HEK293 (cell line): ENCODE measurements at regions not wholly inside any gene's neighbourhood (a gene's known extent, or its start where the extent isn't known, plus 50 kb on each side); places are given as distances from the start of the nearest gene placed in this dataset.

Experiments
- CTCF ChIA-PET: fragments of 350-600 bp; formaldehyde crosslinking; extraction: SDS; loops from one replicate; lab custom pipeline; 2021; ENCODE audit warnings: antibody characterized with exemption; lab: Yijun Ruan, JAX
- POLR2A ChIA-PET: fragments of 300-600 bp; formaldehyde crosslinking; extraction: SDS; loops from one replicate; lab custom pipeline; 2020; ENCODE audit warnings: antibody characterized with exemption, inconsistent platforms; lab: Yijun Ruan, JAX
- H3K27ac ChIP-seq: fragments of 200-500 bp; sonication (Bioruptor generic); 2 replicates; pipeline ENCODE4 v1.5.1; 2014; ENCODE audit warnings: low read depth, low read length, control low read depth, inconsistent platforms; ENCODE audit errors: extremely low read depth
- H3K36me3 ChIP-seq, 2 experiments: fragments of 200-500 bp in 1 of 2; sonication (Bioruptor generic) in 1 of 2; 1 replicate in 1 of 2; 2 replicates in 1 of 2; pipeline ENCODE4 v1.5.1; 2014 to 2017; ENCODE audit warnings: inconsistent platforms in 2 of 2, low read length in 2 of 2; ENCODE audit not compliant: control insufficient read depth in 2 of 2, insufficient read depth in 1 of 2
- H3K4me1 ChIP-seq: fragments of 200-500 bp; sonication (Bioruptor generic); 2 replicates; pipeline ENCODE4 v1.5.1; 2014; ENCODE audit warnings: mild to moderate bottlenecking, low read length, inconsistent platforms; ENCODE audit not compliant: control insufficient read depth, insufficient read depth
- H3K4me3 ChIP-seq: 2 replicates; pipeline ENCODE4 v1.5.1; 2011; ENCODE audit warnings: low read depth, mild to moderate bottlenecking, control low read depth, low read length, moderate library complexity
- H3K9me3 ChIP-seq: fragments of 200-500 bp; sonication (Bioruptor generic); 2 replicates; pipeline ENCODE4 v1.5.1; 2014; ENCODE audit warnings: low read depth, low read length, inconsistent platforms; ENCODE audit not compliant: control insufficient read depth, insufficient read depth
- HOXC10 ChIP-seq: sonication (generic); formaldehyde crosslinking; IDR thresholded peaks from 2 replicates; pipeline ENCODE4 v1.8.1; 2023; ENCODE audit warnings: mild to moderate bottlenecking, missing genetic modification reagents
- IKZF3 ChIP-seq: fragments of 450-650 bp; IDR thresholded peaks from 2 replicates; pipeline ENCODE4 v1.5.0; 2018; ENCODE audit warnings: missing biosample characterization, mild to moderate bottlenecking, missing genetic modification characterization, moderate library complexity
- KLF10 ChIP-seq: fragments of 450-650 bp; IDR thresholded peaks from 2 replicates; pipeline ENCODE4 v1.5.1; 2018; ENCODE audit warnings: missing biosample characterization, mild to moderate bottlenecking, missing genetic modification characterization
- PRDM2 ChIP-seq: fragments of 450-650 bp; formaldehyde crosslinking; IDR thresholded peaks from 2 replicates; pipeline ENCODE4 v1.5.1; 2016; ENCODE audit warnings: missing biosample characterization, missing genetic modification characterization, borderline replicate concordance
- PRDM4 ChIP-seq: fragments of 450-650 bp; formaldehyde crosslinking; IDR thresholded peaks from 2 replicates; pipeline ENCODE4 v1.5.1; 2017; ENCODE audit warnings: missing biosample characterization, missing genetic modification characterization
- ZBTB17 ChIP-seq: fragments of 450-650 bp; formaldehyde crosslinking; IDR thresholded peaks from 2 replicates; pipeline ENCODE4 v1.5.1; 2016; ENCODE audit warnings: missing biosample characterization, missing genetic modification characterization
- ZBTB44 ChIP-seq: fragments of 450-650 bp; IDR thresholded peaks from 2 replicates; pipeline ENCODE4 v1.5.1; 2018; ENCODE audit warnings: missing biosample characterization, mild to moderate bottlenecking, missing genetic modification characterization
- ZNF157 ChIP-seq: fragments of 450-650 bp; formaldehyde crosslinking; IDR thresholded peaks from 2 replicates; pipeline ENCODE4 v1.5.1; 2016; ENCODE audit warnings: missing biosample characterization, missing genetic modification characterization
- ZNF175 ChIP-seq: fragments of 450-650 bp; formaldehyde crosslinking; IDR thresholded peaks from 2 replicates; pipeline ENCODE4 v1.5.1; 2016; ENCODE audit warnings: missing biosample characterization, missing genetic modification characterization
- ZNF433 ChIP-seq: fragments of 450-650 bp; formaldehyde crosslinking; IDR thresholded peaks from 2 replicates; pipeline ENCODE4 v1.5.1; 2016; ENCODE audit warnings: missing biosample characterization, missing genetic modification characterization, low read depth
- ZNF488 ChIP-seq: fragments of 450-650 bp; formaldehyde crosslinking; IDR thresholded peaks from 2 replicates; pipeline ENCODE4 v1.5.1; 2016; ENCODE audit warnings: missing biosample characterization, missing genetic modification characterization
- ZNF518A ChIP-seq: fragments of 450-650 bp; formaldehyde crosslinking; conservative IDR thresholded peaks from 2 replicates; pipeline ENCODE4 v1.5.1; 2016; ENCODE audit warnings: low read depth, missing biosample characterization, missing genetic modification characterization
- ZNF548 ChIP-seq: fragments of 450-650 bp; formaldehyde crosslinking; IDR thresholded peaks from 2 replicates; pipeline ENCODE4 v1.5.1; 2016; ENCODE audit warnings: missing biosample characterization, missing genetic modification characterization
- ZNF555 ChIP-seq: fragments of 450-650 bp; formaldehyde crosslinking; conservative IDR thresholded peaks from 2 replicates; pipeline ENCODE4 v1.5.1; 2017; ENCODE audit warnings: missing biosample characterization, mild to moderate bottlenecking, missing genetic modification characterization, inconsistent platforms
- ZNF561 ChIP-seq: fragments of 450-650 bp; IDR thresholded peaks from 2 replicates; pipeline ENCODE4 v1.5.1; 2018; ENCODE audit warnings: missing biosample characterization, missing genetic modification characterization, borderline replicate concordance
- ZNF707 ChIP-seq: fragments of 450-650 bp; formaldehyde crosslinking; IDR thresholded peaks from 2 replicates; pipeline ENCODE4 v1.5.1; 2016; ENCODE audit warnings: missing biosample characterization, missing genetic modification characterization
- ZNF777 ChIP-seq: fragments of 450-650 bp; formaldehyde crosslinking; IDR thresholded peaks from 2 replicates; pipeline ENCODE4 v1.5.1; 2017; ENCODE audit warnings: missing biosample characterization, missing genetic modification characterization, borderline replicate concordance
- ZNF792 ChIP-seq: fragments of 450-650 bp; formaldehyde crosslinking; IDR thresholded peaks from 2 replicates; pipeline ENCODE4 v1.5.1; 2016; ENCODE audit warnings: missing biosample characterization, missing genetic modification characterization
- ZXDB ChIP-seq: fragments of 450-650 bp; formaldehyde crosslinking; IDR thresholded peaks from 2 replicates; pipeline ENCODE4 v1.5.1; 2016; ENCODE audit warnings: missing biosample characterization, missing genetic modification characterization

- TF ChIP-seq ZNF561 (tag by site-specific recombination) (no peak), ZNF518A (tag by site-specific recombination) (no peak), IKZF3 (no peak), ZNF792 (tag by site-specific recombination) (no peak), KLF10 (no peak), ZNF555 (tag by site-specific recombination) (no peak)
- TF ChIP-seq, all 188 proteins: peak for 0
Observed at GRCh38 chr6:147869201-147869600, 360.7 kb downstream of the SAMD5 start (continued).

- POLR2A ChIA-PET, result interaction anchor here (0.7 kb wide), 1 partner anchor 472 kb away, joined by 3 read pairs; no protein-coding TSS in a partner anchor
- TF ChIP-seq ZNF488 (tag by site-specific recombination) (no peak), HOXC10 (CRISPR knock-in tag) (no peak), PRDM4 (tag by site-specific recombination) (no peak), ZXDB (tag by site-specific recombination) (no peak), ZNF548 (tag by site-specific recombination) (no peak), ZNF175 (no peak), ZBTB17 (tag by site-specific recombination) (no peak), ZNF157 (tag by site-specific recombination) (no peak), ZNF433 (no peak), PRDM2 (tag by site-specific recombination) (no peak), ZNF777 (no peak), ZBTB44 (tag by site-specific recombination) (no peak), ZNF707 (tag by site-specific recombination) (no peak)
Observed at GRCh38 chr6:147869869-147870268, 361.4 kb downstream of the SAMD5 start.

More at GRCh38 chr6:147869869-147870268, 361.4 kb downstream of the SAMD5 start:
- Histone ChIP-seq H3K36me3 (no peaks in the 10 kb centered on the region), H3K27ac (no peak overlapping the region), H3K4me1 (peaks cover 5% of the 10 kb centered on the region; the same call in 1 of the 2 replicates), H3K9me3 (no peaks in the 10 kb centered on the region), H3K4me3 (no peak overlapping the region)
- CTCF ChIA-PET, result interaction anchor here (1.7 kb wide), 1 partner anchor 14 kb away, joined by 4 read pairs; no protein-coding TSS in a partner anchor
